Omental fat pad (tissue), 3 donors: ENCODE measurements at regions not wholly inside any gene's neighbourhood (a gene's known extent, or its start where the extent isn't known, plus 50 kb on each side); places are given as distances from the start of the nearest gene placed in this dataset.

ENCODE experiments used
- ATAC-seq: fragments of 150-250 bp; one replicate; pipeline ENCODE4 v1.9.1; 2016; ENCODE audit warnings: mild to moderate bottlenecking, moderate library complexity; ENCODE audit not compliant: low FRiP score
- DNase-seq: peaks from one replicate; pipeline ENCODE4 v3.0.0-alpha.2; 2019; ENCODE audit warnings: low spot score
- CTCF ChIP-seq, 3 donors: fragments of 450-650 bp; IDR thresholded peaks; one replicate each; pipeline ENCODE4 v1.5.1; 2016 to 2017; ENCODE audit warnings: antibody characterized with exemption in 3 of 3, mild to moderate bottlenecking in 3 of 3, moderate library complexity in 2 of 3

DNA sequence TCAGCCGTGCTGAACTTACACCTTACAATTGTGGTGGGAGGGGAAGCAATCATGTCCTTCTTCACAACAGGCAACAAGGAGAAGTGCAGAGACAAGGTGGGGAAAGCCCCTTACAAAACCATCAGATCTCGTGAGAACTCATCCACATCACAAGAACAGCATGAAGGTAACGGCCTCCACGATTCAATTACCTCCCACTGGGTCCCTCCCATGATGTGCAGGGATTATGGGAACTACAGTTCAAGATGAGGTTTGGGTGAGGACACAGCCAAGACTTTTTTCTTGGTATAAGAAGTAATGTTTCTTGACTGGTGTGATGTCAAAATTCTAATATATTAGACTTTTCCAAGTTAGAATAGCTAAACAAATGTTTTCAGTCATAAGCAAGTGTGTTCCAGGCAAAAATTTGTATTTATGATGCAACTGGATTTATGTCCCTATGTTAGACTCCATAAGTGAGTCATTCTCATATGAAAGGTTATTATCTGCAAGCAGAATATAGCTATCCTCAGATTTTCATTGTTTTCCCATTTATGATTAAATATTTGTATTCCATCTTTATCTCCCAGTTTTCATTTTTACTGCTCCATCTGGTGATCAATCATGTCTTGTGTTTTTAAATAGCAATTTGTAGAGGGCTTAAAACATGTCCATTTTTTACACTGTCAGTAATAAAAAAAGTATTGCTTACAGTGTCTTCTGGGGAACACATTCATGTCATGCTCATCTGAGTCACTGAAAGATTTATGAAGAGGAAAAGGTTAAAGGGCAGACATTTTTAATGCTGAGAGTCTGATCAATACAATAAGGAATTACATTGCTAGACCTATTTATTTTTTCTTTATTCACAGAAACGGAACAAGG is 995.2 kb upstream of the CDH2 start:
- TF ChIP-seq CTCF (IDR thresholded peaks at IDR 0.05) = no peak
- ATAC-seq = peak; percentile 70

DNA sequence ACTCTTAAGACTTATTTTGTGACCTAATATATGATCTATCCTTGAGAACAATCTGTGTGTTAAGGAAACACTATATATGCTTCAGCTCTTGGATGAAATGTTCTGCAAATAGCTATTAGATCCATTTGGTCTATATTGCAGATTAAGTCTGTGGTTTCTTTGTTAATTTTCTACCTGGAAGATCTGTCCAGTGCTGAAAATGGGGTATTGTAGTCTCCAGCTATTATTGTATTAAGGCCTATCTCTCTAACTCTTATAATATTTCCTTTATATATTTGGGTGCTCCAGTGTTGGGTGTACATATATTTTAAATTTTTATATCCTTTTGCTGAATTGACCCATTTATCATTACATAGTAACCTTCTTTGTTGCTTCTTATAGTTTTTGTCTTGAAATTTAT is 992.7 kb upstream of the CDH2 start:
- DNase-seq (no peak), ATAC-seq (no peak)
- no peak for TF ChIP-seq CTCF (IDR thresholded peaks at IDR 0.05)

More for the DNA sequence above, 995.2 kb upstream of the CDH2 start:
- DNase-seq = no peak

- DNase-seq (no peak), ATAC-seq (peak; percentile 96)
- no peak for TF ChIP-seq CTCF (IDR thresholded peaks at IDR 0.05)
These were observed 988.2 kb upstream of the CDH2 start for GRCh38 chr18:29164993-29165599.

DNA sequence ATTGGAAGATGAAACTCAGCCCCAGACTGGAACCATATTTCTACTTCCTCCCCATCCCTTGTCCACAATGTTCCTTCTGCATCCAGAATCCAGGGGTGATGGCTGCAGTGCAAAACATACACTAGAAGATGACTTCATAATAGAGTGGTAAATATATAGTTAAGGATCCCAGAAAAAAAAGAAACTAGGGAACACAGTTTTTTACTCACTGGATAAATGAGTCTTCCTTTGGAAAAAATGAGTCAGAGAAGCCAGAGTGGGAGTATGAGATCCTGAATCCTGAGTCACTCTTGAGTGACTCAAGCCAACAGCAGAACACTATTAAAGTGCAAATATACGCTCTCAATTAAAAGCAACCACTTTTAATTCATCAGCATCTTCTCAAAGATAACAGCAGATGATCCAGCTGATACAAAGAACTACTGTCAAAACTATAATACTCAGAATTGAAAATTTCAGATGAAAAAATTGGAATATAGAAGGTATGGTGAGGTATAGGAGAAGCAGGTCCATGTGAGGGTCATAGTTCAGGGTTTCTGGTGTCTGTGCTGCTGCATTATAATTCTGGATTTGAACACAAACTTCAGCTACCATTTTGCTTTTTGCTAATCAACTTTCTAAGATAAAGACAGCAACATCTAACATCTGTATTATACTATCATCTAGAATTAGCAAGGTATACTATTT is 987.2 kb upstream of the CDH2 start:
- ATAC-seq = peak; percentile 77
- no peak for TF ChIP-seq CTCF (IDR thresholded peaks at IDR 0.05)
- DNase-seq = no peak

DNA sequence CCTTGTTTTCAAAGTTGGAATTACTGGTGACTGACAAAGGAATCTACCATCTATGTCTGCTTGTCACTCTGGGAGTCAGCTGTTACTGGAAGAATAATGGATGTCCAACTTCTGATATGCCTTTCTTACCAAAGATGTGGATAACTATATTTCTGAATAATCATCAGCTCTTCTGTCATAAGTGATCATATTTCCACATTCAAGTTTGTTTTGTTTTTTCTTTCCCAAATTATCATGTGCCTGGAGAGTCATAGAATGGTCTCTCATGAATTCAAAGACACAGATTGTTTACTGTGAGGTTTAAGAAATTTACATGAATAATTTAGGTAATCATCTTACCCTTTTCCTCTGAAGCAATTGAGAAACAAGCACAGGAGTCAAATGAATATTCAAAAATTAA is 986.7 kb upstream of the CDH2 start:
- no peak for DNase-seq
- no peak for ATAC-seq
- TF ChIP-seq CTCF (IDR thresholded peaks at IDR 0.05) = no peak

DNA sequence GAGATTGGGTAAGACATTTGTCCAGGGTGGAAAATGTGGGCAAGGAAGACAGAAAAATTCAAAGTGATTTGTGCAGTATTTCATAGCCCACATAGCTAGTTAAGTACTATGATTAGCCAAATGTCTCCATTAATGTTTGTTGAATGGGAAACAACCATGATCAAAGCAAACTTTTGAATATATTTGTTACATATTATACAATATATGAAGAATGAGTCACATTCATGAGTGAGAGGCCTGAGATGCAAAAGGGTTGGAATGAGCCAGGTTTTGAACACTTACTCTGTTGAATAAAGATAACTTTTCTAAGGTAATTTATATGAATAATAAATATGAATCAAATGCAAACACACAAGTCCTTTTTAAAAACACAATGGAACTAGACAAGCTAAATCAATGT is 984.5 kb upstream of the CDH2 start:
- no peak for DNase-seq

More for the DNA sequence above, 984.5 kb upstream of the CDH2 start:
- TF ChIP-seq CTCF (IDR thresholded peaks at IDR 0.05) = no peak
- ATAC-seq = no peak
